ENCODE measurements at regions not wholly inside any gene's neighbourhood (a gene's known extent, or its start where the extent isn't known, plus 50 kb on each side); places are given as distances from the start of the nearest gene placed in this dataset.

DNA sequence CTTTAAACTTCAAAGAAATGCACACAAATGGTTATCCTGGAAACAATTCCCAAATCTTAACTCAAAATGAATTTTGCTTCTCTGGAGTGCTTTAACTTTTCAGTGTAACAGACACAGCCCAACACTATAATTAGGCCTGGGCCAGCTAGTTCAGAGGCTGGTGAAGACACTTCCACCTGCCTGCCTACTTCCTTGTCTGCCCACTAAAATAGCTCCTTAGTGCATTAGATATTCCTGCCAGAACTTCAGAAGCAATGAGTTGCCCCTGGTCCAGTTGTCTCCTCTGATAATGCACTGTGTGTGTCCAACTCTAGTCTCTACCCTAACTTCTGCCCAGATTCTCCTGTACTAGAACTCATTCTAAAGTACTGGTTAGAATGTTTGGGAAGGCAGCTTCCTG is 150.9 kb upstream of the PRSS58 start:
- Histone ChIP-seq H3K27ac (replicated peaks) (peak overlapping the region; percentile 54), H3K9me3 (replicated peaks) (no peaks in the 10 kb centered on the region), H3K27me3 (ENCODE audit: low read depth) (no peaks in the 10 kb centered on the region), H3K4me1 (no peaks in the 10 kb centered on the region), H3K36me3 (no peaks in the 10 kb centered on the region), H3K4me3 (peak overlapping the region; percentile 45)
- intact Hi-C loops (cut with micrococcal nuclease), result no loop called here
- TF ChIP-seq, protein P1, sequence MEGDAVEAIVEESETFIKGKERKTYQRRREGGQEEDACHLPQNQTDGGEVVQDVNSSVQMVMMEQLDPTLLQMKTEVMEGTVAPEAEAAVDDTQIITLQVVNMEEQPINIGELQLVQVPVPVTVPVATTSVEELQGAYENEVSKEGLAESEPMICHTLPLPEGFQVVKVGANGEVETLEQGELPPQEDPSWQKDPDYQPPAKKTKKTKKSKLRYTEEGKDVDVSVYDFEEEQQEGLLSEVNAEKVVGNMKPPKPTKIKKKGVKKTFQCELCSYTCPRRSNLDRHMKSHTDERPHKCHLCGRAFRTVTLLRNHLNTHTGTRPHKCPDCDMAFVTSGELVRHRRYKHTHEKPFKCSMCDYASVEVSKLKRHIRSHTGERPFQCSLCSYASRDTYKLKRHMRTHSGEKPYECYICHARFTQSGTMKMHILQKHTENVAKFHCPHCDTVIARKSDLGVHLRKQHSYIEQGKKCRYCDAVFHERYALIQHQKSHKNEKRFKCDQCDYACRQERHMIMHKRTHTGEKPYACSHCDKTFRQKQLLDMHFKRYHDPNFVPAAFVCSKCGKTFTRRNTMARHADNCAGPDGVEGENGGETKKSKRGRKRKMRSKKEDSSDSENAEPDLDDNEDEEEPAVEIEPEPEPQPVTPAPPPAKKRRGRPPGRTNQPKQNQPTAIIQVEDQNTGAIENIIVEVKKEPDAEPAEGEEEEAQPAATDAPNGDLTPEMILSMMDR (IDR thresholded peaks at IDR 0.05; ENCODE audit: borderline replicate concordance), result no peak
- no peak for DNase-seq

DNA sequence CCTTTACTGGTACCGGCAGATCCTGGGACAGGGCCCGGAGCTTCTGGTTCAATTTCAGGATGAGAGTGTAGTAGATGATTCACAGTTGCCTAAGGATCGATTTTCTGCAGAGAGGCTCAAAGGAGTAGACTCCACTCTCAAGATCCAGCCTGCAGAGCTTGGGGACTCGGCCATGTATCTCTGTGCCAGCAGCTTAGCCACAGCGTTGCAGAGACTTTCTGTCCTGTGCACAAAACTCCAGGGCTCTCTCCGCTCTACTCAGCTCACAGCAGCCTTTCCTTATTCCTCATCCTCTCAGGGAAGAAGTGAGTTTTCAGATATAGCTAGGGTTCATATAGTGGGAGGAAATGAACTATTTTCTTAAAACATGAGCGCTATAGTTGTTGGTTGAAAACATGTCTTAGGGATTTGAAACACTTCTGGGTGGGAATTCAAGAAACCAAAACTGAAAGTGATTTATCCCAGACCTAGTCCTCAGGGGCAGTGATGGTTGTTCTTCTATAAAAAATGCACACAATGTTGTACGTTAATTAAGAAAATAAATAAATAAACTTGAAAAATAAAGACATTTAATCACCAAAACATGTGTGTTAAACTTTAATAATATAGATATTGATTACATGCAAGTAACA is 150.2 kb upstream of the PRSS58 start:
- H3K9me3 ChIP-seq (replicated peaks), result no peaks in the 10 kb centered on the region
- peak overlapping the region; percentile 45 for H3K4me3 ChIP-seq
- peak overlapping the region; percentile 54 for H3K27ac ChIP-seq (replicated peaks)
- DNase-seq, result no peak
- no peaks in the 10 kb centered on the region for H3K4me1 ChIP-seq
- TF ChIP-seq, protein P1 (IDR thresholded peaks at IDR 0.05; ENCODE audit: borderline replicate concordance), result no peak
- intact Hi-C loops (cut with micrococcal nuclease), result no loop called here
- no peaks in the 10 kb centered on the region for H3K27me3 ChIP-seq (ENCODE audit: low read depth)
- no peaks in the 10 kb centered on the region for H3K36me3 ChIP-seq

DNA sequence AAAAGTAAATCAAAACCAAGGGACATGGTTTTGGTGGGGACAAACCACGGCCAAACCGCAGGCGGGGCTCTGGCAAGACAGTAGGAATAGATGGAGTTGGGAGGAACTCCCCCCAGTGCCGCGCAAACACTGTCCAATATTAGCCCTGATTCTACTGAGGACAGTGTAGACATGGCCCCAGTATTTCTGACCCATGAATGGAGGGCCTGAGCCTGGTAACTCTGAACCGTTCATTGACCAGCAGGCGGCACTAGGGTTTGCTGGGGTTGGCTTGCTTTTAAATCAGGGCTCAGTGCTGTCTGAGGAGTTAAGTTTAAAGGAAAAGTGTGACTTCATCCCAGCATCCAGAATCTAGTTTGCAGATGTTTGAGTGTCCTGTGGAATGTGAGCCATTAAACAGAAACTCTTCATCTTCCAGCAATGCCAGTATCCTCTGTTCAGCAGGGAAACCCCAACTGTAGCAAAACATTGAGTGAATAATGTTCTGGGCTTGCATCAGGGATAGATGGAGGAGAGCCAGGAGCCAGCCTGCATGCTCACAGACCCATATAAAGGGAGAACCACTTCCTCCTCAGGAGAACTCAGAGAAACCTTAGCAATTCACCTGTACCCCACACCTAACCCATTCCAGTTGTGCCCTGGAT is 147.4 kb upstream of the PRSS58 start:
- H3K27ac ChIP-seq (replicated peaks), result no peak overlapping the region
- TF ChIP-seq, protein P1 (IDR thresholded peaks at IDR 0.05; ENCODE audit: borderline replicate concordance), result no peak
- no peaks in the 10 kb centered on the region for H3K9me3 ChIP-seq (replicated peaks)
- H3K4me3 ChIP-seq, result no peak overlapping the region
- H3K36me3 ChIP-seq, result no peaks in the 10 kb centered on the region
- peaks cover 4% of the 10 kb centered on the region for H3K27me3 ChIP-seq (ENCODE audit: low read depth)
- no peak for DNase-seq
- intact Hi-C loops (cut with micrococcal nuclease), result no loop called here
- H3K4me1 ChIP-seq, result no peaks in the 10 kb centered on the region

DNA sequence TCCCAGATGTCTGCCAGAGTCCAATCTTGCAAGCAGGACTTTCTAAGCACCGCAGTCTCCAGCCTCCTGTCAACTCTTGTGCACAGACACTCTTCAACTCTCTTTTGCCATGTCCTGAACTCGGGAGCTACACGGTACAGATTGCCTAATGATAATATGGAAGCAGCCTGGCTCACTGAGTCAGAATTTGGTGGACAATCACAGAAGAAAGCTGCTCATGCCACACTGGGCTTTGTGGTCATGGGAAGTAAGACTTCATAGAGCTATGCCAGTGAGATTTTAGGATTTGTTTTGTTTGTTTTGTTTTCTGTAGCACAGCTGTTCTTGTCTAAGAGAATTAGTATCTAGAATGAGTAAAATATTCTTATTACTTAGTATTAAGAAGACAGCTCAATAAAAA is 144.1 kb upstream of the PRSS58 start:
- intact Hi-C loops (cut with micrococcal nuclease), result no loop called here
- DNase-seq, result no peak
- Histone ChIP-seq H3K4me3 (no peak overlapping the region), H3K4me1 (no peaks in the 10 kb centered on the region), H3K27me3 (ENCODE audit: low read depth) (peaks cover 24% of the 10 kb centered on the region), H3K9me3 (replicated peaks) (no peaks in the 10 kb centered on the region), H3K27ac (replicated peaks) (no peak overlapping the region), H3K36me3 (no peaks in the 10 kb centered on the region)
- TF ChIP-seq, protein P1 (IDR thresholded peaks at IDR 0.05; ENCODE audit: borderline replicate concordance), result no peak

DNA sequence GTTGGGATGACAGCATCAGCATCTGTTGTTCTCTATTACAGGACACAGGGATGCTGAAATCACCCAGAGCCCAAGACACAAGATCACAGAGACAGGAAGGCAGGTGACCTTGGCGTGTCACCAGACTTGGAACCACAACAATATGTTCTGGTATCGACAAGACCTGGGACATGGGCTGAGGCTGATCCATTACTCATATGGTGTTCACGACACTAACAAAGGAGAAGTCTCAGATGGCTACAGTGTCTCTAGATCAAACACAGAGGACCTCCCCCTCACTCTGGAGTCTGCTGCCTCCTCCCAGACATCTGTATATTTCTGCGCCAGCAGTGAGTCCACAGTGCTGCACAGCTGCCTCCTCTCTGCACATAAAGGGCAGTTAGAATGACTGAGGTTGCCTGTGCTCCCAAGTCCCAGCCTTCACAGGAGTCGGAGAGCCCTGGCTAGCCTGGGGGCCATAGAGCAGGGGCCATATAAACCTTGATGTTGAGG is 142.2 kb upstream of the PRSS58 start:
- intact Hi-C loops (cut with micrococcal nuclease), result no loop called here
- no peaks in the 10 kb centered on the region for H3K4me1 ChIP-seq
- TF ChIP-seq, protein P1 (IDR thresholded peaks at IDR 0.05; ENCODE audit: borderline replicate concordance), result no peak
- no peak overlapping the region for H3K27ac ChIP-seq (replicated peaks)
- no peak overlapping the region for H3K4me3 ChIP-seq
- H3K9me3 ChIP-seq (replicated peaks), result no peaks in the 10 kb centered on the region
- no peak for DNase-seq
- peaks cover 24% of the 10 kb centered on the region for H3K27me3 ChIP-seq (ENCODE audit: low read depth)
- no peaks in the 10 kb centered on the region for H3K36me3 ChIP-seq

Data from left ventricle myocardium inferior (tissue), 1 donor.